Mammary epithelial cell (primary cell): ENCODE measurements at regions not wholly inside any gene's neighbourhood (a gene's known extent, or its start where the extent isn't known, plus 50 kb on each side); places are given as distances from the start of the nearest gene placed in this dataset.

ENCODE experiments used
- CTCF ChIP-seq, 2 donors: IDR thresholded peaks in 1 of 2; conservative IDR thresholded peaks in 1 of 2; 2 replicates each; pipeline ENCODE4 v1.5.1; 2011 to 2012; ENCODE audit warnings: inconsistent platforms in 2 of 2, low read length in 2 of 2, mild to moderate bottlenecking in 2 of 2, control low read depth in 1 of 2, low read depth in 1 of 2; ENCODE audit not compliant: insufficient read depth in 1 of 2; ENCODE audit errors: extremely low read depth in 1 of 2
- EZH2 ChIP-seq: IDR thresholded peaks from 2 replicates; pipeline ENCODE4 v1.6.1; 2012; ENCODE audit warnings: low read length, inconsistent platforms, borderline replicate concordance

DNA sequence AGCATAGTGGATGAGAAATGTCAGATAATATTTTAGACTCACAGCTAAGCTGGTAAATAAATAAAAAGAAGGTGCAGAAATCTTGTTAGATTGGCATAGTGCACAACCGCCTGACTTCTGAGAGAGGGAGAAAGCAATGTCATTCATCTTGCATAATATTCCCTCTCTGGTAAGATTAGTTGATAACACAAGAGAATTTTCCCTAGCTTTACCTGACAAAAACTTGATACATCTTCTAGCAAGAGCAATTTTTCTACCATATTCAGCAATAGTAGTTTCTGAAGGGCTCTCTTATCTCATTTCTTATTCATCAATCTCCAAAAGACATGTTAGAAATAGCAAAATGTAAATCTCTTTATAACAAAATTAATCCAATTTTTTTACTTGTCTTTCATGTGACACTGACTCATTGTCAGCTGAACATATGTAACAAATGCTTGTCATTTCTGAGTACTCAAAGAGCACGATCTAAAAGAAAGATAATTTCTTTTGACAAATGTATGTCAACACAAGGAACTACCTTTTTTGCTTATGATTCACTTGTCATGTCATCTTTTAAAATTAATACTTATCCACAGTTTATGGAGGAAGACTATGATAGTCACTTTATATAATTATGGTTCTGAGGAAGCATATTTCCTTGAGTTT lies 240.0 kb downstream of the ARAP2 start:
- TF ChIP-seq CTCF (conservative IDR thresholded peaks at IDR 0.05 in 1 of 2, IDR thresholded peaks at IDR 0.05 in 1 of 2; ENCODE audit: extremely low read depth in 1 of 2, insufficient read depth in 1 of 2, low read depth in 1 of 2, low read length in 2 of 2), result no peak
- no peak for TF ChIP-seq EZH2
